ENCODE measurements at regions not wholly inside any gene's neighbourhood (a gene's known extent, or its start where the extent isn't known, plus 50 kb on each side); places are given as distances from the start of the nearest gene placed in this dataset.

GRCh38 chr1:187513190-187513589 is 684.4 kb downstream of the PLA2G4A start:
- TF ChIP-seq CTCF (IDR thresholded peaks at IDR 0.05) (0 out of 2 replicates have a peak, but pooled peaks have one; percentile 9), ZFX (IDR thresholded peaks at IDR 0.05; ENCODE audit: borderline replicate concordance) (no peak)

All from 22Rv1 (cell line).